Neutrophil (primary cell): ENCODE measurements at regions not wholly inside any gene's neighbourhood (a gene's known extent, or its start where the extent isn't known, plus 50 kb on each side); places are given as distances from the start of the nearest gene placed in this dataset.

Experiments used
- H3K27ac ChIP-seq: fragments of 200-600 bp; sonication (generic); 2 replicates; pipeline ENCODE4 v1.5.1; 2016; ENCODE audit warnings: mild to moderate bottlenecking, moderate library complexity
- H3K27me3 ChIP-seq: fragments of 200-600 bp; sonication (generic); 2 replicates; pipeline ENCODE4 v1.6.0; 2016; ENCODE audit warnings: mild to moderate bottlenecking
- H3K36me3 ChIP-seq: fragments of 200-600 bp; sonication (generic); 2 replicates; pipeline ENCODE4 v1.5.1; 2017
- H3K4me1 ChIP-seq, 2 experiments: fragments of 200-600 bp in 1 of 2; sonication (generic) in 1 of 2; 1 replicate in 1 of 2; 2 replicates in 1 of 2; pipeline versions ENCODE4 v1.5.1 to v1.6.1; 2013 to 2016; ENCODE audit warnings: low read depth in 1 of 2, low read length in 1 of 2, mild to moderate bottlenecking in 1 of 2, moderate library complexity in 1 of 2; ENCODE audit not compliant: control insufficient read depth in 1 of 2, insufficient read depth in 1 of 2
- H3K4me3 ChIP-seq, 2 experiments: fragments of 200-600 bp in 1 of 2; sonication (generic) in 1 of 2; 1 replicate in 1 of 2; 2 replicates in 1 of 2; pipeline ENCODE4 v1.5.1; 2013 to 2016; ENCODE audit warnings: low read depth in 1 of 2, low read length in 1 of 2, mild to moderate bottlenecking in 1 of 2, moderate library complexity in 1 of 2
- H3K9me3 ChIP-seq: fragments of 200-600 bp; sonication (generic); 2 replicates; pipeline ENCODE4 v1.5.1; 2016
- CTCF ChIP-seq: fragments of 200-600 bp; sonication (generic); IDR thresholded peaks from 2 replicates; pipeline ENCODE4 v1.5.1; 2016; ENCODE audit warnings: antibody characterized with exemption

GRCh38 chr12:91890742-91891141, 254.9 kb downstream of the BTG1 start:
- no peak overlapping the region for H3K4me3 ChIP-seq
- no peaks in the 10 kb centered on the region for H3K36me3 ChIP-seq
- H3K9me3 ChIP-seq = no peaks in the 10 kb centered on the region
- peaks cover 8 to 11% of the 10 kb centered on the region in 2 experiments for H3K4me1 ChIP-seq
- no peak overlapping the region for H3K27ac ChIP-seq
- no peak for TF ChIP-seq CTCF
- no peaks in the 10 kb centered on the region for H3K27me3 ChIP-seq

GRCh38 chr12:91889910-91890309, 255.7 kb downstream of the BTG1 start:
- no peaks in the 10 kb centered on the region for H3K27me3 ChIP-seq
- H3K27ac ChIP-seq = no peak overlapping the region
- no peak for TF ChIP-seq CTCF
- H3K36me3 ChIP-seq = no peaks in the 10 kb centered on the region
- H3K4me1 ChIP-seq = peaks cover 8 to 11% of the 10 kb centered on the region in 2 experiments
- H3K9me3 ChIP-seq = no peaks in the 10 kb centered on the region
- no peak overlapping the region for H3K4me3 ChIP-seq

GRCh38 chr12:91889059-91889458, 256.6 kb downstream of the BTG1 start:
- Histone ChIP-seq H3K9me3 (no peaks in the 10 kb centered on the region), H3K4me1 (peaks cover 8 to 11% of the 10 kb centered on the region in 2 experiments), H3K36me3 (no peaks in the 10 kb centered on the region), H3K27me3 (no peaks in the 10 kb centered on the region), H3K4me3 (no peak overlapping the region), H3K27ac (no peak overlapping the region)
- no peak for TF ChIP-seq CTCF

GRCh38 chr12:91887957-91888356, 257.7 kb downstream of the BTG1 start:
- TF ChIP-seq CTCF = no peak
- Histone ChIP-seq H3K4me3 (no peak overlapping the region), H3K27ac (no peak overlapping the region), H3K36me3 (no peaks in the 10 kb centered on the region), H3K27me3 (no peaks in the 10 kb centered on the region), H3K4me1 (peaks cover 8 to 11% of the 10 kb centered on the region in 2 experiments), H3K9me3 (no peaks in the 10 kb centered on the region)

- H3K27ac ChIP-seq = no peak overlapping the region
- H3K4me3 ChIP-seq = no peak overlapping the region
- H3K4me1 ChIP-seq = peaks cover 8 to 11% of the 10 kb centered on the region in 2 experiments
- H3K9me3 ChIP-seq = no peaks in the 10 kb centered on the region
- TF ChIP-seq CTCF = no peak
- no peaks in the 10 kb centered on the region for H3K36me3 ChIP-seq
- no peaks in the 10 kb centered on the region for H3K27me3 ChIP-seq
Measured at GRCh38 chr12:91885851-91886731, 259.6 kb downstream of the BTG1 start.
